GM21786 (cell line): ENCODE measurements at regions not wholly inside any gene's neighbourhood (a gene's known extent, or its start where the extent isn't known, plus 50 kb on each side); places are given as distances from the start of the nearest gene placed in this dataset.

Experiments
- ATAC-seq: cut with Tn5 transposase; IDR thresholded peaks from one replicate; pipeline ENCODE4 v1.9.1; 2021; ENCODE audit not compliant: unreplicated experiment

- ATAC-seq: no peak
Observed at GRCh38 chr10:128973221-128973620, 493.8 kb upstream of the MGMT start.

GRCh38 chr10:128976856-128977255 lies 490.2 kb upstream of the MGMT start:
- ATAC-seq: no peak

GRCh38 chr10:128978211-128978610 lies 488.8 kb upstream of the MGMT start:
- no peak for ATAC-seq

- no peak for ATAC-seq
Observed at GRCh38 chr10:128979405-128979804, 487.6 kb upstream of the MGMT start.

- no peak for ATAC-seq
Observed at GRCh38 chr10:128981251-128981650, 485.8 kb upstream of the MGMT start.

GRCh38 chr10:128981881-128982615 lies 485.0 kb upstream of the MGMT start:
- no peak for ATAC-seq

GRCh38 chr10:128982616-128982915 lies 484.5 kb upstream of the MGMT start:
- ATAC-seq: no peak

GRCh38 chr10:128985036-128985435 lies 482.0 kb upstream of the MGMT start:
- no peak for ATAC-seq

- no peak for ATAC-seq
Observed at GRCh38 chr10:128990986-128991385, 476.1 kb upstream of the MGMT start.

GRCh38 chr10:128992770-128993169 lies 474.3 kb upstream of the MGMT start:
- ATAC-seq: no peak

GRCh38 chr10:128993443-128993842 lies 473.6 kb upstream of the MGMT start:
- ATAC-seq: no peak

GRCh38 chr10:128993911-128994538 lies 473.0 kb upstream of the MGMT start:
- ATAC-seq: no peak

GRCh38 chr10:128994598-128995143 lies 472.4 kb upstream of the MGMT start:
- no peak for ATAC-seq

GRCh38 chr10:128995676-128996075 lies 471.4 kb upstream of the MGMT start:
- no peak for ATAC-seq

GRCh38 chr10:128996092-128996491 lies 470.9 kb upstream of the MGMT start:
- no peak for ATAC-seq

GRCh38 chr10:128998101-128998805 lies 468.8 kb upstream of the MGMT start:
- ATAC-seq: no peak

- ATAC-seq: no peak
Observed at GRCh38 chr10:129004398-129004797, 462.6 kb upstream of the MGMT start.

GRCh38 chr10:129005080-129005479 lies 462.0 kb upstream of the MGMT start:
- ATAC-seq: no peak

- ATAC-seq: no peak
Observed at GRCh38 chr10:129005804-129006203, 461.2 kb upstream of the MGMT start.

- ATAC-seq: no peak
Observed at GRCh38 chr10:129018511-129018910, 448.5 kb upstream of the MGMT start.

- no peak for ATAC-seq
Observed at GRCh38 chr10:129020651-129021330, 446.2 kb upstream of the MGMT start.
